Upper lobe of right lung (tissue), 1 donor: ENCODE measurements at regions not wholly inside any gene's neighbourhood (a gene's known extent, or its start where the extent isn't known, plus 50 kb on each side); places are given as distances from the start of the nearest gene placed in this dataset.

Experiments used
- ATAC-seq: fragments of 200-7000 bp; cut with Tn5 transposase; one replicate; pipeline ENCODE4 v1.9.1; 2020; ENCODE audit warnings: mild to moderate bottlenecking, moderate library complexity
- DNase-seq: peaks from one replicate; pipeline ENCODE4 v3.0.0-alpha.2; 2020
- H3K27ac ChIP-seq: fragments of 200-600 bp; one replicate; pipeline ENCODE4 v1.8.0; 2022
- H3K27me3 ChIP-seq: fragments of 200-600 bp; one replicate; pipeline ENCODE4 v1.8.0; 2022; ENCODE audit warnings: mild to moderate bottlenecking
- H3K36me3 ChIP-seq: fragments of 200-600 bp; one replicate; pipeline ENCODE4 v1.8.0; 2022
- H3K4me1 ChIP-seq: fragments of 200-600 bp; one replicate; pipeline ENCODE4 v1.8.0; 2022
- H3K4me3 ChIP-seq: fragments of 200-600 bp; one replicate; pipeline ENCODE4 v1.8.0; 2022; ENCODE audit warnings: mild to moderate bottlenecking
- H3K9me3 ChIP-seq: fragments of 200-600 bp; one replicate; pipeline ENCODE4 v1.8.0; 2022
- intact Hi-C: fragments of 100-400 bp; cut with DNase I; formaldehyde crosslinking; loops from one replicate; pipeline ENCODE4 v1.11.0; 2022
- TF ChIP-seq, protein P1 (sequence below): fragments of 200-600 bp; IDR thresholded peaks from one replicate; pipeline ENCODE4 v1.8.0; 2022; ENCODE audit warnings: antibody characterized with exemption
- donor health status: DM: no; HTN: yes; CAD: no; lungs with severe emphysema.

DNA sequence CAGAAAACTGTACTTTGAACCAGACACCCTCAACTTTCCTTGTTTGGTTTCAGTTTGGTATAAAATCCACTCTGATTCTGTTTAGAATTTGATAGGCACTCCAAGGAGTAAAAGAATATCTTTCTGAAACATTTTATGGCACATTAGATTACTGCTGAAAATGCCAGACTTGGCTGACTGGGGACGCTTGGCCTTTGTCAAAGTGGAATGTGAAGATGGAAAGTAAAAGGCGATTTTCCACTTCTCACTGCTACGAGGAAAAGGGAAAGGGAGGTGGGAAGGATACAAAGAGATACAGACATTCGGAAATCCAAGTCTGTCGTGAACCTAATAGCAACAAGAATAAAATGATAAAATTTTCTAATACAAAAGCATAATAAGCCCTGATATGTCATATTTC, 203.9 kb downstream of the DMRT2 start:
- DNase-seq, result no peak
- H3K4me1 ChIP-seq, result no peaks in the 10 kb centered on the region
- no peak overlapping the region for H3K4me3 ChIP-seq
- H3K27ac ChIP-seq, result no peak overlapping the region
- H3K9me3 ChIP-seq, result no peaks in the 10 kb centered on the region
- ATAC-seq, result no peak
- TF ChIP-seq, protein P1, sequence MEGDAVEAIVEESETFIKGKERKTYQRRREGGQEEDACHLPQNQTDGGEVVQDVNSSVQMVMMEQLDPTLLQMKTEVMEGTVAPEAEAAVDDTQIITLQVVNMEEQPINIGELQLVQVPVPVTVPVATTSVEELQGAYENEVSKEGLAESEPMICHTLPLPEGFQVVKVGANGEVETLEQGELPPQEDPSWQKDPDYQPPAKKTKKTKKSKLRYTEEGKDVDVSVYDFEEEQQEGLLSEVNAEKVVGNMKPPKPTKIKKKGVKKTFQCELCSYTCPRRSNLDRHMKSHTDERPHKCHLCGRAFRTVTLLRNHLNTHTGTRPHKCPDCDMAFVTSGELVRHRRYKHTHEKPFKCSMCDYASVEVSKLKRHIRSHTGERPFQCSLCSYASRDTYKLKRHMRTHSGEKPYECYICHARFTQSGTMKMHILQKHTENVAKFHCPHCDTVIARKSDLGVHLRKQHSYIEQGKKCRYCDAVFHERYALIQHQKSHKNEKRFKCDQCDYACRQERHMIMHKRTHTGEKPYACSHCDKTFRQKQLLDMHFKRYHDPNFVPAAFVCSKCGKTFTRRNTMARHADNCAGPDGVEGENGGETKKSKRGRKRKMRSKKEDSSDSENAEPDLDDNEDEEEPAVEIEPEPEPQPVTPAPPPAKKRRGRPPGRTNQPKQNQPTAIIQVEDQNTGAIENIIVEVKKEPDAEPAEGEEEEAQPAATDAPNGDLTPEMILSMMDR, result no peak
- H3K27me3 ChIP-seq, result no peaks in the 10 kb centered on the region
- no peaks in the 10 kb centered on the region for H3K36me3 ChIP-seq
- intact Hi-C loops, result no loop called here

DNA sequence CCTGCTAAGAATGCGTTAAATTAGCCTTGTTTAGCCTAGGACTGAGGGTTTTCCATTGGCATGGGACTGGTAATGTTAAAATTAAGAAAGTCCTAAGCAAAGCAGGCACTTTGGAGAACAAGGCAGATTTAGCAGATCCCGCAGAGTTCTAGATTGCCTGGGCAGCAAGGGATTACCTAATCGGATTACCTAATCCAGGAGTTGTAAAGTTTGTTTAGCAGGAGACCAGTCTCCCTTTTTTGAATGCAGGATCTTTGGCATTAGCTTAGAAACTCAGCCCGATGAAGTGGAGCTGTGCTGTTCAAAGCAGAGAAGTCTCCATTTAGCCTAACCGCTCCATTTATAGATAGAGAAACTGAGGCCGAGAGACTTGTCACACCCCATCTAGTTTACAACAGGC, 206.0 kb downstream of the DMRT2 start:
- H3K4me1 ChIP-seq, result no peaks in the 10 kb centered on the region
- no peak overlapping the region for H3K27ac ChIP-seq
- no peak for DNase-seq
- no peaks in the 10 kb centered on the region for H3K27me3 ChIP-seq
- H3K4me3 ChIP-seq, result no peak overlapping the region
- intact Hi-C loops, result no loop called here
- no peak for ATAC-seq
- TF ChIP-seq, protein P1, result no peak
- H3K9me3 ChIP-seq, result no peaks in the 10 kb centered on the region
- no peaks in the 10 kb centered on the region for H3K36me3 ChIP-seq

DNA sequence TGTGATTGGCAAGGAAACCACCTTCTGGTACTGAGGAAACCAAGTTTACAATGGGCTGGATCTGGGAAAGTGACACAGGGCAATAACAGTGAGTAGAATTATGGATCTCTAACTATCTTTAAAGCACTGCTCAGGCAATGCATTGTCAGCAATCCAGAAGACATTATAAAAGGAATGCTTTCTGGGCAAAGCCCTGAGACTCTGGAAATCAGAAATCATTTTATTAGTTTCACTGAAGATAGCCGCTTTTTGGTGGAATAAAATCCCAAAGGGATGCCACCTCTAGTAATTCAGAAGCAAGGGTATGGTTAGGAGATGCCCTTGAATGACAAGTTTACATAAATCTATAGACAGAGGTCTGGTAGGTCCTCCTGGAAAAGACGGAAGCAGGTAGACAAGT, 211.1 kb downstream of the DMRT2 start:
- TF ChIP-seq, protein P1, result no peak
- DNase-seq (no peak), ATAC-seq (no peak)
- intact Hi-C loops, result no loop called here
- Histone ChIP-seq H3K27me3 (no peaks in the 10 kb centered on the region), H3K4me3 (no peak overlapping the region), H3K4me1 (no peaks in the 10 kb centered on the region), H3K9me3 (no peaks in the 10 kb centered on the region), H3K36me3 (no peaks in the 10 kb centered on the region), H3K27ac (no peak overlapping the region)

DNA sequence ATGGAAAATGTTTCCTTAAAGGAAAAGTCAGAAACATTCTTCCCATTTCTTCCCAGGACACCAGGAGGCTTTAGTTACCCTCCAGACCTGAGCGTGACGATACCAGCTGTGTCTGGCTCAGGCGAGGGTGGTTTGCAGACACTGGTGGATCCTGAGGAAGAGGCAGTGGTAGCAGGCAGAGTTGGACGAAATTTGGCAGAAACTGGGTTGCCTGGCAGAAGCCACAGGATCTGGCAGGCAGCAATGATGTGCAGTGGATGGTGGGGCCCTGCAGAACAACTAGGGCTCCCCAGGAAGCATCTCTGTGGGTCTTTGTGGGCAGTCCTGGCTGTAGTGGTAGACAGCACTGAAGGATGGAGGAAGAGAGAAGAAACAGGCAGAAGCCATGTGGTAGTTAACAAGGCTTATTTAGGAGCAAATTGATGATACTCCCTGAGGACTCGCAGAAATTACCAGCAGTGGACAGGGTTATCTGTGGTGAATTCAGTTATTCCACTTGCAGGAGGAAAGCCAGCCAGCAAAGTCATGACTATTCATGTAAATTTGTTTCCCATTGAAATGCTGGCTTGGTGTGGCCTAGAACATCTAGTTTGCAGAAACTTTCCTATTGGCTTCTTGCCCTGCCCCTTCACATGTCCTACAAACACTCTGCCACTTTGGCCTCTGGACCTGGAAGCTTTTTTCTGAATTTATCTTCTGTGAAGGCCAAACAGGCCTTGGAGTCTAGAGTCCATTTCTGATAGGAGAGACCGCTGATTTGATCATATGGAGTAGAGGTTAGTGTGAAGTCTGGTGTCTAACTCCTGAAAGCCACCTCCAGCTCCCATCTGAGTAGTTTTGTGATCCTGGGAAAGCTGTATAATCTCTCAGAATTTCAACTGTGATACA, 212.0 kb downstream of the DMRT2 start:
- DNase-seq (no peak), ATAC-seq (no peak)
- no peaks in the 10 kb centered on the region for H3K4me1 ChIP-seq
- intact Hi-C loops, result no loop called here
- no peaks in the 10 kb centered on the region for H3K36me3 ChIP-seq
- no peaks in the 10 kb centered on the region for H3K27me3 ChIP-seq
- H3K4me3 ChIP-seq, result no peak overlapping the region
- H3K27ac ChIP-seq, result no peak overlapping the region
- H3K9me3 ChIP-seq, result no peaks in the 10 kb centered on the region
- TF ChIP-seq, protein P1, result no peak

DNA sequence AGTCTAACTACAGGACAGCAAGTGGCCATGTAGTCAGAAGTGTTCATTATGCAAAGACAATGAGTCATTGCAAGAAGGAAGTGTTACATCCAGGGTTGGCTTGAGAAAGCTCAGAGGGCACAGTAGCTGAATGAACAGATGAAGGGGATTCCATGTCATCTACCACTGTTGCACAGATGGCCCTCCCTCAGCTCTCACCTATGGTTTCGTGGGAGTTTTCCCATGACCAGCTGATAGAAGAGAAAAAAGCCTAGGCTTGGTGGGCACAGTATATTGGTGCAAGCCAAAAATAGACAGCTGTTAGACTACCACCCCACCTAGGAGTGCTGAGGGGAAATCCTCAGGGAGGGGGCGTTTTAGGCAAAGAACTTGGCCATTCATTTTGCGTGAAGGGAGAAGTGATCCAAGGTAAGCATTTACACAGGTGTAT, 217.0 kb downstream of the DMRT2 start:
- Histone ChIP-seq H3K36me3 (no peaks in the 10 kb centered on the region), H3K4me3 (no peak overlapping the region), H3K4me1 (no peaks in the 10 kb centered on the region), H3K27ac (no peak overlapping the region), H3K9me3 (no peaks in the 10 kb centered on the region), H3K27me3 (no peaks in the 10 kb centered on the region)
- DNase-seq, result no peak
- ATAC-seq, result no peak
- TF ChIP-seq, protein P1, result no peak
- intact Hi-C loops, result no loop called here
